ENCODE measurements at regions not wholly inside any gene's neighbourhood (a gene's known extent, or its start where the extent isn't known, plus 50 kb on each side); places are given as distances from the start of the nearest gene placed in this dataset.
"Not testable (repeated sequence)": the region's sequence is repeated elsewhere in the genome, so short reads cannot be mapped to it uniquely, and the experiment has no call there.

- no peak for DNase-seq
Measured at GRCh38 chr2:64251497-64252250, 107.5 kb upstream of the PELI1 start.

- DNase-seq: not testable (repeated sequence)
Measured at GRCh38 chr2:64252251-64252978, 108.2 kb upstream of the PELI1 start.

GRCh38 chr2:64253421-64253820 is 109.2 kb upstream of the PELI1 start:
- not testable (repeated sequence) for DNase-seq

GRCh38 chr2:64258566-64258965 is 114.3 kb upstream of the PELI1 start:
- DNase-seq: no peak

- DNase-seq: no peak
Measured at GRCh38 chr2:64259312-64259711, 115.1 kb upstream of the PELI1 start.

- DNase-seq: no peak
Measured at GRCh38 chr2:64260093-64260803, 116.0 kb upstream of the PELI1 start.

- DNase-seq: no peak
Measured at GRCh38 chr2:64260817-64261216, 116.6 kb upstream of the PELI1 start.

- DNase-seq: no peak
Measured at GRCh38 chr2:64262071-64262470, 117.9 kb upstream of the PELI1 start.

GRCh38 chr2:64262816-64263215 is 118.6 kb upstream of the PELI1 start:
- no peak for DNase-seq

- peak; percentile 61 for DNase-seq
Measured at GRCh38 chr2:64263315-64263714, 119.1 kb upstream of the PELI1 start.

- DNase-seq: no peak
Measured at GRCh38 chr2:64267699-64268098, 123.5 kb upstream of the PELI1 start.

GRCh38 chr2:64268330-64269048 is 124.3 kb upstream of the PELI1 start:
- DNase-seq: no peak

- no peak for DNase-seq
Measured at GRCh38 chr2:64273524-64274398, 129.5 kb upstream of the PELI1 start.

GRCh38 chr2:64274399-64275173 is 130.4 kb upstream of the PELI1 start:
- no peak for DNase-seq

GRCh38 chr2:64275174-64275466 is 130.9 kb upstream of the PELI1 start:
- DNase-seq: no peak

- DNase-seq: no peak
Measured at GRCh38 chr2:64276417-64277095, 132.3 kb upstream of the PELI1 start.

- DNase-seq: peak; percentile 64
Measured at GRCh38 chr2:64277101-64277849, 133.1 kb upstream of the PELI1 start.

GRCh38 chr2:64280812-64281211 is 136.6 kb upstream of the PELI1 start:
- not testable (repeated sequence) for DNase-seq

- DNase-seq: no peak
Measured at GRCh38 chr2:64283006-64283570, 138.9 kb upstream of the PELI1 start.

All from renal pelvis (tissue), 1 donor.